Hepatocyte (in vitro differentiated cells): ENCODE measurements at regions not wholly inside any gene's neighbourhood (a gene's known extent, or its start where the extent isn't known, plus 50 kb on each side); places are given as distances from the start of the nearest gene placed in this dataset.

Source experiments
- DNase-seq: peaks from one replicate; pipeline ENCODE4 v3.0.0-alpha.2; 2016; ENCODE audit warnings: low spot score
- H2AFZ ChIP-seq: fragments of 200-600 bp; sonication (generic); 2 replicates; pipeline ENCODE4 v1.6.0; 2016; ENCODE audit warnings: antibody characterized with exemption, mild to moderate bottlenecking
- H3K27ac ChIP-seq: fragments of 200-600 bp; sonication (generic); 2 replicates; pipeline ENCODE4 v1.5.1; 2016; ENCODE audit warnings: mild to moderate bottlenecking
- H3K27me3 ChIP-seq: fragments of 200-600 bp; sonication (generic); 2 replicates; pipeline ENCODE4 v1.6.1; 2016
- H3K36me3 ChIP-seq: fragments of 200-600 bp; sonication (generic); replicated peaks from 2 replicates; pipeline ENCODE4 v1.5.1; 2016; ENCODE audit warnings: low read depth; ENCODE audit not compliant: insufficient read depth
- H3K4me1 ChIP-seq: fragments of 200-600 bp; sonication (generic); 2 replicates; pipeline ENCODE4 v1.5.1; 2016; ENCODE audit warnings: mild to moderate bottlenecking, moderate library complexity; ENCODE audit not compliant: insufficient read depth
- H3K4me2 ChIP-seq: fragments of 200-600 bp; sonication (generic); 2 replicates; pipeline ENCODE4 v1.6.0; 2016
- H3K4me3 ChIP-seq: fragments of 200-600 bp; sonication (generic); 2 replicates; pipeline ENCODE4 v1.5.1; 2016; ENCODE audit warnings: mild to moderate bottlenecking
- H3K79me2 ChIP-seq: fragments of 200-600 bp; sonication (generic); 2 replicates; pipeline ENCODE4 v1.6.0; 2017; ENCODE audit warnings: mild to moderate bottlenecking
- H3K9me2 ChIP-seq: fragments of 200-600 bp; sonication (generic); replicated peaks from 2 replicates; pipeline ENCODE4 v1.6.0; 2017; ENCODE audit warnings: mild to moderate bottlenecking; ENCODE audit not compliant: insufficient read depth
- H3K9me3 ChIP-seq: fragments of 200-600 bp; sonication (generic); 2 replicates; pipeline ENCODE4 v1.5.1; 2016; ENCODE audit warnings: low read depth, mild to moderate bottlenecking
- H4K20me1 ChIP-seq: fragments of 200-600 bp; sonication (generic); 2 replicates; pipeline ENCODE4 v1.6.0; 2016; ENCODE audit warnings: mild to moderate bottlenecking; ENCODE audit not compliant: insufficient read depth, poor library complexity, severe bottlenecking
- CTCF ChIP-seq: fragments of 200-600 bp; sonication (generic); IDR thresholded peaks from 2 replicates; pipeline ENCODE4 v1.5.1; 2016; ENCODE audit warnings: antibody characterized with exemption, mild to moderate bottlenecking; ENCODE audit not compliant: poor library complexity
- EZH2 ChIP-seq: fragments of 200-600 bp; sonication (generic); IDR thresholded peaks from 2 replicates; pipeline ENCODE4 v1.6.1; 2016; ENCODE audit warnings: antibody characterized with exemption, mild to moderate bottlenecking, borderline replicate concordance
- EZH2phosphoT487 ChIP-seq: fragments of 200-600 bp; sonication (generic); IDR thresholded peaks from one replicate; pipeline ENCODE4 v1.6.1; 2018; ENCODE audit warnings: antibody characterized with exemption, mild to moderate bottlenecking, low read depth, moderate library complexity; ENCODE audit not compliant: unreplicated experiment, severe bottlenecking
- WGBS: methylation state at CpG from one replicate; pipeline ENCODE4 v1.1.6; 2016; ENCODE audit warnings: low lambda C conversion rate; ENCODE audit errors: missing lambda C conversion rate; 5-methylcytosine and 5-hydroxymethylcytosine counted together

- DNase-seq = no peak
- no peak for TF ChIP-seq CTCF
- no peak for TF ChIP-seq EZH2phosphoT487
- no peak for TF ChIP-seq EZH2
- H3K27ac ChIP-seq = no peak overlapping the region
- H3K27me3 ChIP-seq = no peaks in the 10 kb centered on the region
- no peaks in the 10 kb centered on the region for H3K36me3 ChIP-seq
- H4K20me1 ChIP-seq = no peaks in the 10 kb centered on the region
- WGBS = 75% methylated on average over 2 of the region's 2 CpGs
- no peaks in the 10 kb centered on the region for H3K79me2 ChIP-seq
- no peaks in the 10 kb centered on the region for H3K4me1 ChIP-seq
- no peaks in the 10 kb centered on the region for H3K9me3 ChIP-seq
- no peak overlapping the region for H2AFZ ChIP-seq
- no peak overlapping the region for H3K4me3 ChIP-seq
- no peak overlapping the region for H3K4me2 ChIP-seq
- H3K9me2 ChIP-seq = no peaks in the 10 kb centered on the region
Observed at GRCh38 chr7:83864551-83864950, 215.6 kb upstream of the SEMA3E start.

GRCh38 chr7:83863906-83864305 lies 215.0 kb upstream of the SEMA3E start:
- WGBS = 87% methylated on average over 2 of the region's 2 CpGs
- Histone ChIP-seq H3K27me3 (no peaks in the 10 kb centered on the region), H3K79me2 (no peaks in the 10 kb centered on the region), H3K9me3 (no peaks in the 10 kb centered on the region), H3K27ac (no peak overlapping the region), H2AFZ (no peak overlapping the region), H3K4me1 (no peaks in the 10 kb centered on the region), H4K20me1 (no peaks in the 10 kb centered on the region), H3K4me3 (no peak overlapping the region), H3K9me2 (no peaks in the 10 kb centered on the region), H3K36me3 (no peaks in the 10 kb centered on the region), H3K4me2 (no peak overlapping the region)
- no peak for DNase-seq
- TF ChIP-seq EZH2phosphoT487 (no peak), CTCF (no peak), EZH2 (no peak)

GRCh38 chr7:83861876-83862275 lies 212.9 kb upstream of the SEMA3E start:
- Histone ChIP-seq H3K27me3 (no peaks in the 10 kb centered on the region), H3K79me2 (no peaks in the 10 kb centered on the region), H3K27ac (no peak overlapping the region), H4K20me1 (no peaks in the 10 kb centered on the region), H3K36me3 (no peaks in the 10 kb centered on the region), H3K4me3 (no peak overlapping the region), H3K9me3 (no peaks in the 10 kb centered on the region), H3K4me2 (no peak overlapping the region), H3K9me2 (no peaks in the 10 kb centered on the region), H3K4me1 (no peaks in the 10 kb centered on the region), H2AFZ (no peak overlapping the region)
- no peak for TF ChIP-seq EZH2
- TF ChIP-seq EZH2phosphoT487 = no peak
- no peak for TF ChIP-seq CTCF
- no peak for DNase-seq
- WGBS = 93% methylated on average over 3 of the region's 3 CpGs

- H3K27ac ChIP-seq = no peak overlapping the region
- no peaks in the 10 kb centered on the region for H3K27me3 ChIP-seq
- H3K4me2 ChIP-seq = no peak overlapping the region
- no peaks in the 10 kb centered on the region for H3K79me2 ChIP-seq
- no peaks in the 10 kb centered on the region for H3K9me3 ChIP-seq
- DNase-seq = no peak
- H3K4me3 ChIP-seq = no peak overlapping the region
- no peaks in the 10 kb centered on the region for H3K4me1 ChIP-seq
- no peaks in the 10 kb centered on the region for H3K36me3 ChIP-seq
- no peaks in the 10 kb centered on the region for H4K20me1 ChIP-seq
- H2AFZ ChIP-seq = no peak overlapping the region
- TF ChIP-seq CTCF (no peak), EZH2phosphoT487 (no peak), EZH2 (no peak)
- H3K9me2 ChIP-seq = no peaks in the 10 kb centered on the region
- 94% methylated on average over 1 of the region's 1 CpG for WGBS
Observed at GRCh38 chr7:83859827-83860226, 210.9 kb upstream of the SEMA3E start.
